A172 (cell line): ENCODE measurements at regions not wholly inside any gene's neighbourhood (a gene's known extent, or its start where the extent isn't known, plus 50 kb on each side); places are given as distances from the start of the nearest gene placed in this dataset.
"Not testable (repeated sequence)": the region's sequence is repeated elsewhere in the genome, so short reads cannot be mapped to it uniquely, and the experiment has no call there.

ENCODE experiments used
- DNase-seq: peaks from one replicate; pipeline ENCODE4 v3.0.0-alpha.2; 2015; ENCODE audit warnings: low spot score

DNA sequence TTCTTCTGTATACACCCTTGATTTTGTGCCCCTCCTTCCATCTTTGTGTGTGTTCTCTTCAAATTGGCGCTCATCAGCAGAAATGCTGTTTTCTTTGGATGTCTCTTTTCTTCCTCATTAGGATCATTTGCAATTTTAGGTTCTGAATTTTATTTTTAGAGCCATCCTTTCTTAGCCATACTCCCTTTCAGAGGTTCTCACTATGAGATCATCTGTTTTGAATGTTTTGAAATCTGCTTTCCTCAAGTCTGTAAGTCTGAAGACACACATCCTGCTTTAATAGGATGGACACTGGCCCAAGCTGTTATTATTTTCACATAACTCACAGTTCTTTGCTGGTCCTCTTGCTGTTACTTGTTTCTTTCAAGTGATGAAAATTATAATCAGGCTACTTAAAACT, 124.8 kb downstream of the BDH1 start:
- DNase-seq: no peak

- DNase-seq: no peak
Observed at GRCh38 chr3:197430502-197430901, 125.3 kb downstream of the BDH1 start.

GRCh38 chr3:197428952-197429351, 126.8 kb downstream of the BDH1 start:
- DNase-seq: no peak

GRCh38 chr3:197428117-197428801, 127.5 kb downstream of the BDH1 start:
- DNase-seq: peak; percentile 93

DNA sequence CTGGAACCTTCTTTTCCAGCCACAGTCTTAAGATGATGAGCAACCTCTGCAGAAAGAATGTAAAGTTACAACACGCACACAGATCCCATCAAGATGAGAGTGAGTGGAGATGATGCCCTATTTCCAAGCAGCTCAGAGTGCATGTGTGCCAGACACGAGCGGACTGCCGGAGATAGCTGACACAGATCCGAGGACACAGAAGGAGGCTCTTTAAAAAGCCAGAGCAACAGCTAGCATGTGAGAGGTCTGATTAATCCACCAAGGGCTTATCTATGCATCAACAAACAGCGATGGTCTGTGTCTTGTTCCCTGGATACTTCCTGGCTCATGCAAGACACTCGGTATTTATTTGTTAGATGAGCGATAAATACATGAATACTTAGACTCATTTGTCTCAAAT, 128.6 kb upstream of the DLG1 start:
- no peak for DNase-seq

- peak; percentile 63 for DNase-seq
Observed at GRCh38 chr3:197426121-197426566, 127.7 kb upstream of the DLG1 start.

DNA sequence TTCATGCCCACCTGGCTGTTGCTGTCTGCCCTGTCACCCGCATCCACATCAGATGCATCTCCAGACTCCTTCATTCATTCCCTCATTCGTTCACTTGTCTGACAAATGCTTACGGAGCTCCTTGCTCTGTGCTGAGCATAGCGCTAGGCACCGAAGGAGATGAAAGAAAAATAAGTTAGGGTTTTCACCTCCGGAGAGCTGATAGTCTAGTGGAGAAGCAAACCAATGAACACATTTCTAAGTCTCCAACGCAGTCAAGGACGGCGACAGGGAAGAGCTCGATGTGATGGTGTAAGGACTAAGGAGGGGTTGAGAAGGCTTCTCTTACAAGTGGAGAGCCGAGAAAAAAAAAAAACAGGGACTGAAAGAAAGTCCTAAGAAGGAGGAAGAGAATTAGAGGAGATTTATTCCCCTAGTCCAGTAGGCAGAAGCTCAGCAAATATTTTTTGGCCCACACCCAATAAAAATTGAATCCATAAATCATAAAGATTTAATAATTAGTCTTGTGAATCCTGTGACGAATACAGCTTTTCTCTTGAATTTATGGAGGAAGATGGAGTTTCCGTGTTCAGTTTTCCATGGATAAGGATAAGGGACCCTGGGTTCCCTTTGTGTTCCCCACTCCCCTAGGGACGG, 127.2 kb upstream of the DLG1 start:
- DNase-seq: no peak

GRCh38 chr3:197424674-197425484, 126.5 kb upstream of the DLG1 start:
- no peak for DNase-seq

- DNase-seq: no peak
Observed at GRCh38 chr3:197424266-197424665, 125.9 kb upstream of the DLG1 start.

GRCh38 chr3:197423376-197423775, 125.0 kb upstream of the DLG1 start:
- DNase-seq: no peak

- no peak for DNase-seq
Observed at GRCh38 chr3:197422506-197422905, 124.1 kb upstream of the DLG1 start.

DNA sequence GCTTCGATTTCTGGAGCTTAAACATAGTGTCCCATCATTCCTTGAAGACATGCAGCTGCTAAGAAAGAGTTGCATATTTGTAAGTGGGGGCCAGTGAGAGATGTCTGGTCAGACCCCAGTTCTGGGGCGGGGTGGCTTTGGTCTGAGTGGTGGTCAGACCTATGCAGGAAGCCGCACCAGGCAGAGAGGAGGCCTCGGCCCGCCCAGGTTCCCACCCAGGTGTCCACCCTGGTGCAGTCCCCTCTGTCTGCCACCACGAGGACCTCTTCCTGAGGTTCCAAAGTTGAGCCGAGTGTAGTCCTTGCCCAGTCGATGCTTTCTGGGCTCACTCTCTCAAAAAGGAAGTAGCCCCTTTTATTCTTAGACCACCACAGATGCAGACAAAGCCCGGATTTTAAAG, 122.6 kb upstream of the DLG1 start:
- DNase-seq: no peak

DNA sequence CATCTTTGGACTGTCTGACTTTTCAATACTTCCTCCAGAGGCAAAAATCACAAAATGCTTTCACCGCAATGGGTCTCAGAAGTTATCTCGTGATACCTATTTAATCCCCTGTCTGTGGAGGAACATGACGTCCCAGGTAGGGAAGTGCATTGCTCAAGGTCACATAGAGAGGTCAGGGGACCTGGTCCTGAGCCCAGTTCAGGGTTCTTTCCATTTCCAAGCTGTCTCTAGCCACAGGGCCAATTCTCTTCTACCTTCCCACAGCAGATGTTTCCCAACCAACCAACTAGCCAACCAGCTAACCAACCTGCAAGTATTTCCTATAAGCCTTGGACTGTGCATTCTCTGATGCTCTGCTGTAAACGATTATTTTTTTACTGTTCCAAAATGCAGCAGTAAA, 122.2 kb upstream of the DLG1 start:
- no peak for DNase-seq

DNA sequence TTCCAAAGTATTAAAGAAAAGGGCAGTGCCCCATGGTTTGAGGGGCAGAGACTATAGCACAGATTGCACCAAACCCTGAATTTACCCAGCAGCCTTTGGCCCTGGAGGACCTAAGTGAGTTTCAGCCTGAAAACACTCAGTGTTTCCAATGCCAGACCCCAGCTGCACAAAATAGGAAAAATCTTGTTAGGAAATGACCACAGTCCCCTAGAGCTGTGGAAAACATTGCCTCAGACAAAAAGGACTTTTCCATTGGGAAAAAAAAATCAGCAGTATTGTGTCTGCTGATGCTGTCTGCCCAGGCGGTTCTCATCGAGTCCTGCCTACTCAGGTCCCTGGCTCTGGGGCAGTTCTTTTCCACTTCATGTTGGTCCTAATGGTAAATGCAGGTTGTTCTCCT, 121.7 kb upstream of the DLG1 start:
- DNase-seq: no peak

DNA sequence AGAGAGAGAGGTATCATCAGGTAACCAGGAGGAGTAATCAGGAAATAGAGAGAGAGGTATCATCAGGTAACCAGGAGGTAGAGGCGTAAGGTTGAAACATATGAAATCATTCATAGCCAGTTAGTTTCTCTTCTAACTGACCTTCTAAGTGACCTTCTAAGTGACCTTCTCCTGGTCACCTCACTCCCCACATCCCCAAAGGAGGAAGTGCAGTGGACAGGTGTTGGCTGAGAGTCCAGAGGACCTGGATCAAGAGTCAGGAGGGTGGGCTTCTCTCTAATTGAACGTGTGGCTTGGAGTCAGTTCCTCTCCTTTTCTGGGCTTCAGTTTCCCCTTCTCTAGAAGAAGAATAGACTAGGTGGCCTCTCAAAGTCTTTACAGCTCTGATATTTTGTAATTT, 121.3 kb upstream of the DLG1 start:
- DNase-seq: no peak

GRCh38 chr3:197417911-197418618, 119.7 kb upstream of the DLG1 start:
- DNase-seq: no peak

- DNase-seq: no peak
Observed at GRCh38 chr3:197417441-197417840, 119.0 kb upstream of the DLG1 start.

DNA sequence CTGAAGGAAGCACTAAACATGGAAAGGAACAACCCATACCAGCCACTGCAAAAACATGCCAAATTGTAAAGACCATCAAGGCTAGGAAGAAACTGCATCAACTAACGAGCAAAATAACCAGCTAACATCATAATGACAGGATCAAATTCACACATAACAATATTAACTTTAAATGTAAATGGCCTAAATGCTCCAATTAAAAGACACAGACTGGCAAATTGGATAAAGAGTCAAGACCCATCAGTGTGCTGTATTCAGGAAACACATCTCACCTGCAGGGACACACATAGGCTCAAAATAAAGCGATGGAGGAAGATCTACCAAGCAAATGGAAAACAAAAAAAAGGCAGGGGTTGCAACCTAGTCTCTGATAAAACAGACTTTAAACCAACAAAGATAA, 113.5 kb upstream of the DLG1 start:
- not testable (repeated sequence) for DNase-seq

GRCh38 chr3:197410170-197410569, 111.8 kb upstream of the DLG1 start:
- DNase-seq: not testable (repeated sequence)

DNA sequence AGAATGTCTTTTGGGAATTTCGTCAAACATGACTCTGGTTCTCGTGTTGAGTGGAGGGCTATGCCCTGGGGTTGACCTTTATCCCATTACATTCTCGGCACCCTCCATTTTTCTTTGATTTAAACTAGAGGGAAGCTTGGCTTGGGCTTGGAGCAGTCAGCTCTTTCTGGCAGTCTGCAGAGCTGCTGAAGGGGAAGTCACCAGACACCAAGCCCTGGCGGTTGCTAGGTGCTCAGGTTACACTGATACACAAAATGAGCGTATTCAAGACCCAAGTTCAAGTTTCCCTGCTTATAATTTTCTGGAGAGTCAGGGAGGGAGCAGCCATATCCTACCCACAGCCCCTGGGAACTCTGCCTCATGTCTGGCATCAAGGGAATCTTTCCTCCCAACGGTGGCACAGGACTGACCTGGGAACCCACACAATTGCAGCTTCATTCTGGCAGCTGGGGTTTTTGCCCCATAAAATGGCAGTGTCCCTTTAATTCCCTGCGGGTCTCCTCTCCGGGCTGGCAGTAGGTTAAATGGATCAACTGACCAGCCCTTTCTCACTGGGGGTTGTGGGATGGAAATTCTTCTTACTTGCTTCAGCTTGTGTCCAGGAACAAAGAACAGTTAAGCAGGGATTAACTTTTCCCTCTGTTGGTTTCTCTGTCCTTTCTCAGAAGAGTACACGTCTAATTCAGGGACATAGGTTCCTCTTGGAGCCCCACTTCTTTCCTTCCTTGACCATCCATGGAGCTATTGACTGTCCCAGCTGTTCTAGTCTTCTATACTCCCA, 110.0 kb upstream of the DLG1 start:
- no peak for DNase-seq

DNA sequence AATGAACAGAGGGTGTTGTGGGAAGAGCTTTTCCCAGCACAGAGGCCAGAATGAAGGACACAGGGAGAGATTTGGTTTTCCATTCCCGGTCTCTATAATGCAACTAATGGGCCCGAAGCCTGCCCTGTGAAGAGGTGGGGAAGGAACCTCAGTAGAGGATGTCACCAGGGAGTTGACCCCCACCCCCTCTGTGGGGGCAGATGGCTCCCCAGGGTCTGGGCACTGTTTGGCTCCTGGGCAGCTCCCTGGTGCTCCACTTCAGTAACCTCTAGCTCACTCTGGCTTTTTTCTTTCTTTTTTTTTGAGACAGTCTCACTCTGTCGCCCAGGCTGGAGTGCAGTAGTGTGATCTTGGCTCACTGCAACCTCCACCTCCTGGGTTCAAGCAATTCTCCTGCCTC, 109.1 kb upstream of the DLG1 start:
- DNase-seq: no peak
